Fibroblast of lung (primary cell): ENCODE measurements at regions not wholly inside any gene's neighbourhood (a gene's known extent, or its start where the extent isn't known, plus 50 kb on each side); places are given as distances from the start of the nearest gene placed in this dataset.

ENCODE experiments used
- DNase-seq, 2 donors: peaks; one replicate each; pipeline versions ENCODE4 v3.0.0 to v3.0.0-alpha.2; 2010; ENCODE audit warnings: low read depth in 2 of 2
- H2AFZ ChIP-seq: 2 replicates; pipeline ENCODE4 v1.5.1; 2012; ENCODE audit warnings: low read length, control low read depth, inconsistent platforms
- H3K27ac ChIP-seq: 2 replicates; pipeline ENCODE4 v1.5.1; 2011; ENCODE audit warnings: low read length, control low read depth; ENCODE audit not compliant: insufficient read depth
- H3K27me3 ChIP-seq: 2 replicates; pipeline ENCODE4 v1.5.1; 2011; ENCODE audit warnings: mild to moderate bottlenecking, low read length; ENCODE audit not compliant: control insufficient read depth, insufficient read depth
- H3K36me3 ChIP-seq: 2 replicates; pipeline ENCODE4 v1.5.1; 2011; ENCODE audit warnings: low read length; ENCODE audit not compliant: control insufficient read depth, insufficient read depth
- H3K4me1 ChIP-seq: 2 replicates; pipeline ENCODE4 v1.5.1; 2011; ENCODE audit warnings: low read length; ENCODE audit not compliant: control insufficient read depth, insufficient read depth; ENCODE audit errors: extremely low read depth
- H3K4me2 ChIP-seq: 2 replicates; pipeline ENCODE4 v1.5.1; 2011; ENCODE audit warnings: low read length, control low read depth; ENCODE audit not compliant: insufficient read depth; ENCODE audit errors: extremely low read depth
- H3K4me3 ChIP-seq, 4 experiments: fragments of 200-600 bp in 1 of 4; sonication (generic) in 1 of 4; replicated peaks in 1 of 4; 2 replicates each; pipeline ENCODE4 v1.5.1; 2011 to 2016; ENCODE audit warnings: low read length in 4 of 4, low read depth in 3 of 4, mild to moderate bottlenecking in 3 of 4, control low read depth in 2 of 4, inconsistent platforms in 1 of 4, mixed read lengths in 1 of 4; ENCODE audit not compliant: insufficient read depth in 1 of 4; ENCODE audit errors: control extremely low read depth in 1 of 4
- H3K79me2 ChIP-seq: 2 replicates; pipeline ENCODE4 v1.5.1; 2012; ENCODE audit warnings: mild to moderate bottlenecking, low read length, inconsistent platforms; ENCODE audit not compliant: control insufficient read depth, insufficient read depth
- H3K9ac ChIP-seq: 2 replicates; pipeline ENCODE4 v1.5.1; 2011; ENCODE audit warnings: mild to moderate bottlenecking, low read length, control low read depth; ENCODE audit not compliant: insufficient read depth
- H3K9me3 ChIP-seq: 2 replicates; pipeline ENCODE4 v1.5.1; 2012; ENCODE audit warnings: low read depth, low read length; ENCODE audit not compliant: control insufficient read depth, insufficient read depth
- H4K20me1 ChIP-seq: 2 replicates; pipeline ENCODE4 v1.5.1; 2011; ENCODE audit warnings: low read length; ENCODE audit not compliant: control insufficient read depth, insufficient read depth; ENCODE audit errors: extremely low read depth
- CTCF ChIP-seq, 2 donors: IDR thresholded peaks in 1 of 2; conservative IDR thresholded peaks in 1 of 2; 1 replicate in 1 of 2; 2 replicates in 1 of 2; pipeline ENCODE4 v1.5.1; 2011 to 2012; ENCODE audit warnings: low read length in 2 of 2, control low read depth in 1 of 2, inconsistent platforms in 1 of 2, low read depth in 1 of 2, mild to moderate bottlenecking in 1 of 2
- EZH2 ChIP-seq: IDR thresholded peaks from 2 replicates; pipeline ENCODE4 v1.5.1; 2012; ENCODE audit warnings: low read length, control low read depth, mild to moderate bottlenecking; ENCODE audit errors: missing control alignments

- TF ChIP-seq EZH2: no peak
- TF ChIP-seq CTCF (conservative IDR thresholded peaks at IDR 0.05 in 1 of 2, IDR thresholded peaks at IDR 0.05 in 1 of 2; ENCODE audit: low read depth in 1 of 2, low read length in 2 of 2): no peak
- Histone ChIP-seq H3K27ac (no peak overlapping the region), H3K27me3 (no peaks in the 10 kb centered on the region), H3K36me3 (no peaks in the 10 kb centered on the region), H4K20me1 (no peaks in the 10 kb centered on the region), H3K4me2 (no peak overlapping the region), H3K9me3 (no peaks in the 10 kb centered on the region), H3K4me1 (no peaks in the 10 kb centered on the region), H3K9ac (no peak overlapping the region), H2AFZ (no peak overlapping the region), H3K4me3 (no peak overlapping the region), H3K79me2 (no peaks in the 10 kb centered on the region)
- no peak for DNase-seq
Observed at GRCh38 chr1:69103213-69103612, 464.5 kb upstream of the LRRC7 start.

- no peak overlapping the region for H3K4me2 ChIP-seq
- no peaks in the 10 kb centered on the region for H3K79me2 ChIP-seq
- H3K9me3 ChIP-seq: no peaks in the 10 kb centered on the region
- no peaks in the 10 kb centered on the region for H3K27me3 ChIP-seq
- H3K4me3 ChIP-seq: no peak overlapping the region
- no peak overlapping the region for H3K9ac ChIP-seq
- no peak overlapping the region for H3K27ac ChIP-seq
- H3K4me1 ChIP-seq: no peaks in the 10 kb centered on the region
- no peaks in the 10 kb centered on the region for H3K36me3 ChIP-seq
- no peak overlapping the region for H2AFZ ChIP-seq
- TF ChIP-seq EZH2: no peak
- no peak for TF ChIP-seq CTCF (conservative IDR thresholded peaks at IDR 0.05 in 1 of 2, IDR thresholded peaks at IDR 0.05 in 1 of 2; ENCODE audit: low read depth in 1 of 2, low read length in 2 of 2)
- DNase-seq: no peak
- no peaks in the 10 kb centered on the region for H4K20me1 ChIP-seq
Observed at GRCh38 chr1:69103705-69104385, 463.9 kb upstream of the LRRC7 start.

GRCh38 chr1:69104894-69105293 is 462.8 kb upstream of the LRRC7 start:
- Histone ChIP-seq H3K79me2 (no peaks in the 10 kb centered on the region), H3K4me3 (no peak overlapping the region), H3K36me3 (no peaks in the 10 kb centered on the region), H4K20me1 (no peaks in the 10 kb centered on the region), H3K4me1 (no peaks in the 10 kb centered on the region), H3K27ac (no peak overlapping the region), H3K27me3 (no peaks in the 10 kb centered on the region), H2AFZ (no peak overlapping the region), H3K4me2 (no peak overlapping the region), H3K9ac (no peak overlapping the region), H3K9me3 (no peaks in the 10 kb centered on the region)
- TF ChIP-seq CTCF (conservative IDR thresholded peaks at IDR 0.05 in 1 of 2, IDR thresholded peaks at IDR 0.05 in 1 of 2; ENCODE audit: low read depth in 1 of 2, low read length in 2 of 2) (no peak), EZH2 (no peak)
- no peak for DNase-seq
